HL-60 (cell line): ENCODE measurements at regions not wholly inside any gene's neighbourhood (a gene's known extent, or its start where the extent isn't known, plus 50 kb on each side); places are given as distances from the start of the nearest gene placed in this dataset.

ENCODE experiments used
- CTCF ChIP-seq: IDR thresholded peaks from one replicate; pipeline ENCODE4 v1.5.1; 2011; ENCODE audit warnings: low read length, control low read depth, inconsistent platforms; ENCODE audit not compliant: insufficient read depth
- POLR2AphosphoS5 ChIP-seq: IDR thresholded peaks from 2 replicates; pipeline ENCODE4 v1.6.1; 2012; ENCODE audit warnings: low read depth
- SPI1 ChIP-seq: IDR thresholded peaks from 2 replicates; pipeline ENCODE4 v1.6.1; 2012; ENCODE audit warnings: low read depth, mild to moderate bottlenecking, borderline replicate concordance

GRCh38 chr5:163759000-163759704, 253.7 kb downstream of the MAT2B start:
- TF ChIP-seq CTCF = no peak
- no peak for TF ChIP-seq POLR2AphosphoS5
- no peak for TF ChIP-seq SPI1
